GM08714 (cell line): ENCODE measurements at regions not wholly inside any gene's neighbourhood (a gene's known extent, or its start where the extent isn't known, plus 50 kb on each side); places are given as distances from the start of the nearest gene placed in this dataset.
"Not testable (repeated sequence)": the region's sequence is repeated elsewhere in the genome, so short reads cannot be mapped to it uniquely, and the experiment has no call there.

Experiments used
- H3K4me3 ChIP-seq: fragments of 200-500 bp; sonication (Bioruptor generic); 2 replicates; pipeline ENCODE4 v1.5.1; 2014; ENCODE audit warnings: mild to moderate bottlenecking, low read length, inconsistent platforms
- ZNF274 ChIP-seq: IDR thresholded peaks from 2 replicates; pipeline ENCODE4 v1.6.1; 2012; ENCODE audit warnings: mild to moderate bottlenecking, low read depth, low read length

DNA sequence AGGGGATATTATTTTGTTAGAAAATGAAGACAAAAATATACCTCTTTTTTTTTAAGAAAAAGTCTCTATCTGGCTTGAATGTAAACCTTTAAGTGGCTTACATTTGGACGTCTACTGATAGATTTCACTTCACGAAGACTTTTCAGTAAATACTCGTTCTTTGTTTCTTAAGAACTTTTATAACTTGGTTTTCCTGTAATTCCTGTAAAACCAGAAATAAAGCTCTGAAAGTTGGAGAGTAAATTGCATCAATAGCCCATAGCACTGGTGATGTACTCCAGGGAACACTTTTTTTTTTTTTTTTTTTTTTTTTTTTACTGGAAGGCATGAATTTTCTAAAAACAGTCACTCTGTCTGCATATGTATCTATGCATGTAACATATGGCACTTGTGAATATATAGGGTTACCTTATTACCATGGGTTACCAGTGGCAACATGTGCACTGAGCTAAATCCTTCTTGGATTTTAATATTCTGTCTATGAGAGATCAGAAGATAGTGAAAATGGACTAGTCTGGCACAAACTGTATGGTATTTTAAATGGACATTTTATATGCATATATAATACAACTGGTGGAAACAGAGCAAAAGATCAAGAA, 309.2 kb upstream of the TCF4 start:
- H3K4me3 ChIP-seq, result no peak overlapping the region
- TF ChIP-seq ZNF274, result no peak

DNA sequence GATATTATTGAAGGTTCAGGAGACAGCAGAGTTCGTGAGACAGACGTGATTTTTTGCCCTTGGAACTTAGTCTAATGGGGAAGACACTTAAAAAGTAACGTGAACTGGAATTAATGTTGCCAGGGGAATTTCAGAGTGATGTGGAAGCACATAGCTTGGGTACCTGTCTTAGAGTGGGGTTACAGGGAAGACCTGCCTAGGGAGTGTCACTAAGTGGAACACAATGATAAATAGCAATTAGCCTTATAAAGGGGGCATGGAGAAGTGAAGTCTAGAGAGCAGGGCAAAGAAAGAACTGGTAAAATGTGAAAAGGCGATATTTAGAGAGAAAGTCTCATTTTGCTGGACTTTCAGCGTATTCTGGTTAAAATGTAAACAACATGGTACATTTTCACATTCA, 306.0 kb upstream of the TCF4 start:
- H3K4me3 ChIP-seq, result no peak overlapping the region
- TF ChIP-seq ZNF274, result no peak

DNA sequence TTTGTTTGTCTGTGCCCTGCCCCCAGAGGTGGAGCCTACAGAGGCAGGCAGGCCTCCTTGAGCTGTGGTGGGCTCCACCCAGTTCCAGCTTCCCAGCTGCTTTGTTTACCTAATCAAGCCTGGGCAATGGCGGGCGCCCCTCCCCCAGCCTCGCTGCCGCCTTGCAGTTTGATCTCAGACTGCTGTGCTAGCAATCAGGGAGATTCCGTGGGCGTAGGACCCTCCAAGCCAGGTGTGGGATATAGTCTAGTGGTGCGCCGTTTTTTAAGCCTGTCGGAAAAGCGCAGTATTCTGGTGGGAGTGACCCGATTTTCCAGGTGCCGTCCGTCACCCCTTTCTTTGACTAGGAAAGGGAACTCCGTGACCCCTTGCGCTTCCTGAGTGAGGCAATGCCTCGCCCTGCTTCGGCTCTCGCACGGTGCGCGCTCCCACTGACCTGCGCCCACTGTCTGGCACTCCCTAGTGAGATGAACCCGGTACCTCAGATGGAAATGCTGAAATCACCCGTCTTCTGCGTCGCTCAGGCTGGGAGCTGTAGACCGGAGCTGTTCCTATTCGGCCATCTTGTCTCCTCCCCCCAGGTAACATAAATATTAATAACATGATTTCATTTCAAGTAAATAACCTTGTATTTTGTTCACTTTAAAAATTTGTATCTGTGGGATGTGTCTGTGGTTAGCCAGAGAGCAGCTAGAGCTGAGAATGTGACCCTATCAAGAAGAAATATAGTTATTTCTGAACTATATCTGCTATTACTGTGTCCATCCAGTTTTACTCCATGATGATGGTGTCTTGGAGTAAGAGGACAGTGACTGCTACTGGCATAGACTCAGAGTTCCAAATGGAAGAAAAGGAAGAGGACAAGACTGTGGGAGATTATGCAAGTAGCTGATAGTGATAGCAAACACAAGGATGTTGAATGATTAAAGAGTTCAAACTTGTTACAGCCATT, 305.1 kb upstream of the TCF4 start:
- not testable (repeated sequence) for H3K4me3 ChIP-seq

DNA sequence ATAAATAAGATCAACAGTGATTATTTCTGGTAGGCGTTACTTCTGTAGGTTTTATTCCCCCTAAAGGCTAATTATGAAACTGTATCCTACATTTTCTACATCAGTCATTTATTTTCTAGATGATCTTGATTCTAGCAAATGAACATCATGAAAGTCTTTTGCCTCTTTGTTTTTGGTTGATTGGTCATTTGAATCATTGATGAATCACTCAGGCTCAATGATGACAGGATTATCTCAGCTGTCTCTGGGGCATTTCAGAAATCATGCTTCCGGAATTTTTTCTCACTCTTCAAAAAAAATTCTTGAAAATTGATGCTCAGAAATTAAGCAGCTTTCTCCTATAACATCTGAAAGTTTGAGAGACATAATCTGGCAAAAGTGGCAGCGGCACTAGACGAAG, 298.9 kb upstream of the TCF4 start:
- no peak for TF ChIP-seq ZNF274
- H3K4me3 ChIP-seq, result no peak overlapping the region

DNA sequence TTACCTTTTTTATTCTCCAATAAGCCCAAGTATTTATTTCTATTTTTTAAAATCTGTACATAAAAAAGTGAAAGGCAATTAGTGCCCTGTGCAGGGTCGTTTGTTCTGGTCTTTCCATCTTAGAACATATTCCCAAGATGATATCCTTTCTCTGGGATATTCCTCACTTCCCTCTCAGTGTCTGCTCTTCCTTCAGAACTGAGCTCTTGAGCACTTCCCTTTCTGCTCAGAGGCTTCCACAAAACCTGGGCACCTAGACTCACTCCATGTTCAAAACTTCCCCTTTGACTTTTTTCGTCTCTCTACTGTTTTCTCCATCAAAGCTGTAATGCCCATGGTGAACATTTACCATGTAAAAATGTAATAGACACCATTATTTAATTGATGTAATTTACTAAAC, 296.5 kb upstream of the TCF4 start:
- no peak for TF ChIP-seq ZNF274

DNA sequence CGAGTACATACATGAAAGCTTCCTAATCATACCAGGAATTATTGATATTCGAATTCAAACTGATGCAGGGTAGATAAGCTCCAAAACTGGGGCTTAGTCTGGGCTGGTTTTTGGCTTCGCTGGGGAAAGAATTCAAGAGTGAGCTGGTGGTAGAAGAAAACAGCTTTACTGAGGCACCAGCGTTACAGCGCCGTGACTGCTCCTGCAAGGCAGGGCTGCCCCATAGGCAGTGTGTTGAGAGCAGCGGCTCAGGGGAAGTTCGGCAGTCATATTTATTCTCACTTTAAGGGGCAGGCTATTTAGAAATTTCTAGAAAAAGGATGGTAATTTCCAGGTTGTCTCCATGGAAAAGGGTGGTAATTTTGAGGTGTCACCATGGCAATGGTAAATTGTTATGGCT, 292.6 kb upstream of the TCF4 start:
- TF ChIP-seq ZNF274, result no peak

More for the DNA sequence above, 296.5 kb upstream of the TCF4 start:
- H3K4me3 ChIP-seq, result no peak overlapping the region

DNA sequence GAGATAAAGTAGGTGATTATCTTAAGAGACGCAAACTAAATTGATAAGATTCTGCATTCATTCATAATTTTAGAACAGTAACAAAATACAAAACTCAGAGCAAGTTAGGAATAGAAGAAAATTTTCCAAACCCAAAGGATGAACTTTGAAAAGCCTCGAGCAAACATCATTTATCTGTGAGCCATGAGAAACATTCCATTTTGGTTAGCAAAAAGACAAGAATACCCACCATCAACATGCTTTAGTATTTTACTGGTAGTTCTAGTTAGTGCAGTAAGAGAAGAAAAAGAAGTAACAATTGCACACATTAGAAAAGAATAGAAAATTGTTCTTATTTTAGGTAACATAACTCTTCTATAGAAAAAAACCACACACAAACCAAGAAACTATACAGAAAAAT, 291.3 kb upstream of the TCF4 start:
- TF ChIP-seq ZNF274, result no peak

More for the DNA sequence above, 292.6 kb upstream of the TCF4 start:
- no peak overlapping the region for H3K4me3 ChIP-seq

DNA sequence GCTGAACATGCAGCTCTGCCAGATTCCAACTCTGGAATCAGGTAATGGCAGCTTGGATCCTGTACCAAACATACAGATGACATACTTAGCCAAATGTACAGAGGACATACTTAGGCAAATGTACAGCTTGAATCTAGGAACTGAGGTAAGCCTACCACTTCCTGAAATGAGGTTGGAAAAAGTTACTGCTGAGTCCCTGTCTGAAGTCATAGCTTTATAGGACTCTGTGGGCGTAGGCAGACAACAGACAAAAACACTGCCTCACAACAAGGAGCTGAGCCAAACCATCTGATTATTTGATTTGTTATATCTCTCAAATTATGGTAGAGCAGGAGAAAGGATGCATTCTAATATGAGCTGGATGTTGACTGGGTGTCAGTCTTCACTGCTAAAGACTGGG, 290.2 kb upstream of the TCF4 start:
- no peak for TF ChIP-seq ZNF274
- no peak overlapping the region for H3K4me3 ChIP-seq

More for the DNA sequence above, 291.3 kb upstream of the TCF4 start:
- no peak overlapping the region for H3K4me3 ChIP-seq

DNA sequence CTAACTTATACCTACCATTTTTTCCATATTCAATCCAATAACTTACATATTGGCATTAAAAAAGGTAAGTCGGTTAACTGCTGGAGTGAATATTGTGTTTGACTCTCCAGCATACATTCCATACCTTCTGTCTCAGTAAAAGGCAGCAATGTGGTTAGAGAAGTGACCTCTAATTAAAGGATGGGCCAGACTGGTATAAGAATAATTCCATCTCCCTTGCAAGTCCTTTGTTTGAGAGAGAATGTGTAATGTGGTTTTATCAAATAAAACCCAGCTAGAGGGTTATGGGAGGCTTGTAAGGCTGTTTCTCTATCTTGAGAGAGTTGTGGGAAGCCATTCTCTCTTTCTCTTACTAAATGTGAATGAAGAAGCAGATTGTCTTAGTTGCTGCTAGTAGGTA, 289.3 kb upstream of the TCF4 start:
- H3K4me3 ChIP-seq, result no peak overlapping the region
- TF ChIP-seq ZNF274, result no peak

DNA sequence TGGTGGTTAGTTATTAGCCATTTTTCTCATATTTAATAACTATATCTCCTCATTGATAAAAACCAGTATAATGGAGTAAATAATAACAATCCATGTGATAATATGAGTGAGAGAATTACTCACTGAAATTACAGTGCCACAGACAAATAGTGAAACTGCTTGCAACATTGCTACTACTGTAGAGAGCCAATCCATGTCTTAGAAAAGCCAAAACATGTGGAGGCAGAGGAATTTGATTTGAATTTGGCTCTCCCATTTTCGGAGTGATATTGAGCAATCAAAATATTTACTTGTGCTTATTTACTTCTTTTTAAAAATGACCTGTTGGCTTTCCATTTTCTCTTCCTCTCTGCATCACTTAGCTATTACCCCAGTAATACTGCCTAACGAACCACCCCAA, 288.3 kb upstream of the TCF4 start:
- no peak overlapping the region for H3K4me3 ChIP-seq
- TF ChIP-seq ZNF274, result no peak

DNA sequence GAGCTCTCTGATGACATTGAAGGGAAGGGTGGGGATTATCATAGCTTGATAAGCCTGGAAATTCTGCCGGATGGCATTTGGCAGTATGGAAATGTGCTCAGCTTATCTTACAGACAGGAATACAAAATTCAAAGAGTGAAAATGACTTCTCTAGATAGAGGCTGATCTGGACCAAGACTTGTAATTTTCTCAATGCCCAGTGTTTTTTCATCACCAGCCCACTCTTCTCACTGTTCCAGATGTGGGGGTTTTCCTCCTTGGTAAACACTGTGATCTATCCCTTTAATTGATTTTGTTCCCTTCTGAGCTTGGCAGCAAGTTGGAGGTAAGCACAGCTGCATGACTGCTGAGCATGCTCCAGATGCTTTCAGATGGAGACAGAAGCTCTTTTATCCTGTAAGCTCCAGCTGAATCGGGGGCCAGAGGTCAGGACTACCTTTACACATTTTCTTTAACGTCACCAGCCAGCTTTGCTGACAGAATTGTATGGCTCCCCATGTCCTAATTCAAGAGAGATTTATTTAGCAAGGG, 287.4 kb upstream of the TCF4 start:
- H3K4me3 ChIP-seq, result no peak overlapping the region
- no peak for TF ChIP-seq ZNF274

DNA sequence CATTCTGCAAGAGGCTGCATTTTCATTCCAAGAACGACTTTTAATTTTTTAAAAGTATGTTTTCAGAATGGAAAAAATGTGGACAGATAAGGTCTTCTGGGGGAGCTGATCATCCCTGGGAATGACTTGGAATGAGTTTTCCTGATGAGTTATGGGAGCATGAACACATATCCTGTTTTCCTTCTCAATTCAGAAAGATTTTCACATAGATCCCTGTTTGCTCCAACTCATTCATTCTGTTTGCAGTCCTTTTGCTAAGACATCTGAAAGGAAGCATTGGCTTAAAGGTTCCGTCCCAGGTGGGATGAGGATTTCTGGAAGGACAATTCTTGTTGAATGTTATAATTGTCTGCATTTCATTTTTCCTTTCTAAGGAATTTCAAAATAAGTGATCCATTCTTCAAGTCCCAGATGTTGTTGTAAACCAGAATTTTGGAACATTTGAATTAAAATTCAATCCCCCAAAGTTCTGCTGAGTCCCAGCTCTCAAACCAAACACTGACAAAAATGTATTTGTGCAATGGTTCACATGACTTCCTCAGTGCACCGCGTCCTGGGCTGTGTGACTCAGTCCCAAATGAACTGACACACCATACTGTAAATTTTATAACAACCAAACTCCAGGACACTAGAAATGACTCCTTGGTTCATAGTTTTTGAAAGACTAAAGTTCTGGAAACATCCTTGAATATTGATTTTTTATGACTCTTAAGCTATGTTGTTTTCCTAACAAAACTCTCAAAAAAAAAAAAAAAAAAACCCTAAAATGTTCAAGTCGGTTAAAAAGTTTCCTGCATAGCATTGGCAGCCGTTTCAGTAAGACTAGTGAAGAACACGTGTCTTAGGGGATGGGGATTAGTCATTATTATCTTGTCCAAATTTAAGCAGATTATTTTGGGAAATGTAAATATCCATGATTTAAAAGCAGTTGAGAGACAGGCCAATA, 281.8 kb upstream of the TCF4 start:
- TF ChIP-seq ZNF274, result no peak
- H3K4me3 ChIP-seq, result no peak overlapping the region

DNA sequence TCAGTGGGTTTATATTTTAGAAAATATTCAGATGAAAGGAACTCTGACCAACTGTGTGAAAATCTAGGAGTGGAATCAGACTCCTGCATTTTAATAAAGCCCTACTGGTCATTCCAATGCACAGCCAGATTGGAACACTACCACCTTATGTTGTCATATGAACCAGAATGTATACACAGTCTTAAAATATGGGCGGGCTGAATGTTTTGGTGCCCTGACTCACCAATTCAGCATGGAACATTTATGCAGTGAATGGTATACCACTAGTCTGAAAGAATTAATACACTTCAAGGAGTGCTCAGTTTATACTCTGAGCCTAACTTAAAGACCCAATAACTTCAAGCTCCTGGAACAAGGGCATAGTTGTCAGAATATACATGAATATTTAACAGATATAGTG, 280.9 kb upstream of the TCF4 start:
- no peak overlapping the region for H3K4me3 ChIP-seq
- TF ChIP-seq ZNF274, result no peak

DNA sequence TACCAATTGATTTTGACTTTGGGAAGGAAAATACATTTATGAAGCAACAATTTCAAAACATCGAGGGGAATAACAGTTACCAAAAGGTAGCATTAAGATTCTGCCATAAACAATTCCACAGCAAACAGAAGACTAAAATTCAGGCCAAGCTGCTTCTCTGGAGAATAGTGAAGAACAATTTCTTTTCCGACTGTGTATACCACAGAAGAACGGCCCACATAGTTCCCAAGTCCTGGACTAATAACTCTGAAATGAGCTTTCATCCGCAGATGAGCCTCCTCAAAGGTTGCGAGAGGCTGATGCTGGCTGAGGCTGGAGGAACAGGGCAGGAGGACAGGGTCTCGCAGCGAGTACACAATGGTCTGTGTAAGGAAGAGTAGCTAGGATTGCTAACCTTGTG, 278.9 kb upstream of the TCF4 start:
- no peak overlapping the region for H3K4me3 ChIP-seq
- TF ChIP-seq ZNF274, result no peak
